ENCODE measurements at regions not wholly inside any gene's neighbourhood (a gene's known extent, or its start where the extent isn't known, plus 50 kb on each side); places are given as distances from the start of the nearest gene placed in this dataset.

DNA sequence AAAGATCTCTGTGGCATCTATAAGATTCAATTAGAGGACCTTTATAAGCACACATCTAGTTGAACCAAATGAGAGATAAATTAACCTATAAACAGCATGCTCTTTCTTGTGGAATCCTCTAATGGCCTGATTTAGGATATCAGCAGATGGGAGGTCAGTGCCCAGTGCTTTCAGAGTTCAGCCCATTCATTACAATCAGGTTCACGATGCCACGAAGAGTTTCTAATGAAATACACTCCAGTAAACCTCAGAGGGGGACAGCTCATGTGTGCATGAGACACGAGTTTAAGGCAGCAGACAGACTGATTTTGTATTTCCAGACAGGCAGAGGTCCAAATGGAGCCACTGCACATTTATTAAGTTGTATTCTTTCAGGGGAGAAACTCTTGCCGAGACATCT, 544.4 kb upstream of the PKN2 start:
- Histone ChIP-seq H3K4me3 (ENCODE audit: low read depth, low read length) (no peak overlapping the region), H3K9me3 (no peaks in the 10 kb centered on the region), H3K27me3 (replicated peaks; ENCODE audit: control insufficient read depth, insufficient read depth, low read length) (no peaks in the 10 kb centered on the region), H3K4me1 (no peaks in the 10 kb centered on the region), H3K36me3 (ENCODE audit: control insufficient read depth, insufficient read depth, low read length) (no peaks in the 10 kb centered on the region)
- H3K36me3 Mint-ChIP-seq (ENCODE audit: insufficient read depth, unreplicated experiment): no peaks in the 10 kb centered on the region
- no peak for DNase-seq
- no peaks in the 10 kb centered on the region for H3K4me1 Mint-ChIP-seq (ENCODE audit: low read depth, unreplicated experiment)
- H3K27me3 Mint-ChIP-seq (ENCODE audit: insufficient read depth, unreplicated experiment): no peaks in the 10 kb centered on the region
- POLR2A ChIA-PET: no interaction called here
- H3K4me3 Mint-ChIP-seq (ENCODE audit: unreplicated experiment): no peak overlapping the region
- H3K27ac Mint-ChIP-seq (ENCODE audit: unreplicated experiment): no peak overlapping the region
- BruUV-seq (replicated peaks): no TSS peak
- H3K9me3 Mint-ChIP-seq (ENCODE audit: unreplicated experiment): peaks cover 2% of the 10 kb centered on the region
- CTCF ChIA-PET: no interaction called here
- intact Hi-C loops (cut with micrococcal nuclease; ENCODE audit: unreplicated experiment): no loop called here
- no peak for TF ChIP-seq CTCF (IDR thresholded peaks at IDR 0.05; ENCODE audit: insufficient read depth in 1 of 2, low read depth in 1 of 2, low read length in 1 of 2, severe bottlenecking in 1 of 2, unreplicated experiment in 1 of 2)

DNA sequence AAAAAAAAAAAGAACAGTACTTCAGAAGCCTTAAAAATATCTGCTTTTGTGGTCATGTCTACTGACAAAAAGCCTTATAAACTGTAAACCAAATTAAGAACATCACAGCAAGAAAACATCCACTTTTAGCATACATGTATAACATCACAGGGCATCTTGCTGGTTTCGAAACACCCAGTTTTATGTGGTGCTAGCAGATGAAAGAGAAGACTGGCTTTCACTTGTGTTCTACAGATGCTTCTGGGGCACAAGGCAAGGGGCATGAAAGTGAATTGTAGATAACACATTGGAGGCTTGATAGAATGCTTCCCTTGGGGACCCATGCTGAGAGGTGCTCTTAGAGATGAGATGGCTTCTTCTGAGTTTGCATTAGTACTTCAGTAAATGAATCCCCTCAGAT, 543.7 kb upstream of the PKN2 start:
- no peak for DNase-seq
- Mint-ChIP-seq H3K4me1 (ENCODE audit: low read depth, unreplicated experiment) (no peaks in the 10 kb centered on the region), H3K4me3 (ENCODE audit: unreplicated experiment) (no peak overlapping the region), H3K9me3 (ENCODE audit: unreplicated experiment) (peaks cover 9% of the 10 kb centered on the region), H3K27ac (ENCODE audit: unreplicated experiment) (no peak overlapping the region), H3K36me3 (ENCODE audit: insufficient read depth, unreplicated experiment) (no peaks in the 10 kb centered on the region), H3K27me3 (ENCODE audit: insufficient read depth, unreplicated experiment) (no peaks in the 10 kb centered on the region)
- Histone ChIP-seq H3K4me1 (no peaks in the 10 kb centered on the region), H3K27me3 (replicated peaks; ENCODE audit: control insufficient read depth, insufficient read depth, low read length) (no peaks in the 10 kb centered on the region), H3K9me3 (no peaks in the 10 kb centered on the region), H3K36me3 (ENCODE audit: control insufficient read depth, insufficient read depth, low read length) (no peaks in the 10 kb centered on the region), H3K4me3 (ENCODE audit: low read depth, low read length) (no peak overlapping the region)
- no TSS peak for BruUV-seq (replicated peaks)
- CTCF ChIA-PET: no interaction called here
- TF ChIP-seq CTCF (IDR thresholded peaks at IDR 0.05; ENCODE audit: insufficient read depth in 1 of 2, low read depth in 1 of 2, low read length in 1 of 2, severe bottlenecking in 1 of 2, unreplicated experiment in 1 of 2): no peak
- intact Hi-C loops (cut with micrococcal nuclease; ENCODE audit: unreplicated experiment): no loop called here
- POLR2A ChIA-PET: no interaction called here

- Histone ChIP-seq H3K4me3 (ENCODE audit: low read depth, low read length) (no peak overlapping the region), H3K36me3 (ENCODE audit: control insufficient read depth, insufficient read depth, low read length) (no peaks in the 10 kb centered on the region), H3K4me1 (no peaks in the 10 kb centered on the region), H3K27me3 (replicated peaks; ENCODE audit: control insufficient read depth, insufficient read depth, low read length) (no peaks in the 10 kb centered on the region), H3K9me3 (no peaks in the 10 kb centered on the region)
- Mint-ChIP-seq H3K4me1 (ENCODE audit: low read depth, unreplicated experiment) (no peaks in the 10 kb centered on the region), H3K27me3 (ENCODE audit: insufficient read depth, unreplicated experiment) (no peaks in the 10 kb centered on the region), H3K9me3 (ENCODE audit: unreplicated experiment) (peaks cover 14% of the 10 kb centered on the region), H3K4me3 (ENCODE audit: unreplicated experiment) (no peak overlapping the region), H3K27ac (ENCODE audit: unreplicated experiment) (no peak overlapping the region), H3K36me3 (ENCODE audit: insufficient read depth, unreplicated experiment) (no peaks in the 10 kb centered on the region)
- no peak for DNase-seq
- no peak for TF ChIP-seq CTCF (IDR thresholded peaks at IDR 0.05; ENCODE audit: insufficient read depth in 1 of 2, low read depth in 1 of 2, low read length in 1 of 2, severe bottlenecking in 1 of 2, unreplicated experiment in 1 of 2)
- ChIA-PET CTCF (no interaction called here), POLR2A (no interaction called here)
- intact Hi-C loops (cut with micrococcal nuclease; ENCODE audit: unreplicated experiment): no loop called here
- no TSS peak for BruUV-seq (replicated peaks)
These were observed 542.5 kb upstream of the PKN2 start for GRCh38 chr1:88141499-88142074.

Data from Caco-2 (cell line).